Sigmoid colon (tissue), 6 donors: ENCODE measurements at regions not wholly inside any gene's neighbourhood (a gene's known extent, or its start where the extent isn't known, plus 50 kb on each side); places are given as distances from the start of the nearest gene placed in this dataset.

Source experiments
- DNase-seq: peaks from one replicate; pipeline ENCODE4 v3.0.0-alpha.2; 2019
- H3K27ac ChIP-seq, 4 donors: fragments of 200-600 bp; sonication (generic); one replicate each; pipeline ENCODE4 v1.5.1; 2016 to 2019; ENCODE audit warnings: mild to moderate bottlenecking in 1 of 4
- H3K27me3 ChIP-seq, 3 donors: fragments of 200-600 bp; sonication (generic); one replicate each; pipeline ENCODE4 v1.5.1; 2019; ENCODE audit warnings: mild to moderate bottlenecking in 1 of 3
- H3K36me3 ChIP-seq, 4 donors: fragments of 200-600 bp; sonication (generic); one replicate each; pipeline ENCODE4 v1.5.1; 2016 to 2019
- H3K4me1 ChIP-seq, 4 donors: fragments of 200-600 bp; sonication (generic); one replicate each; pipeline ENCODE4 v1.5.1; 2017 to 2019
- H3K4me3 ChIP-seq, 4 donors: fragments of 200-600 bp; sonication (generic); one replicate each; pipeline ENCODE4 v1.5.1; 2017 to 2019; ENCODE audit warnings: mild to moderate bottlenecking in 2 of 4, moderate library complexity in 1 of 4
- H3K9me3 ChIP-seq, 4 donors: fragments of 200-600 bp in 3 of 4; sonication (generic) in 3 of 4; one replicate each; pipeline versions ENCODE4 v1.5.1 to v1.6.1; 2013 to 2019
- EP300 ChIP-seq, 4 donors: sonication (generic); formaldehyde crosslinking; IDR thresholded peaks; one replicate each; pipeline ENCODE4 v1.6.1; 2017; ENCODE audit warnings: antibody characterized with exemption in 4 of 4
- POLR2A ChIP-seq, 2 donors: fragments of 450-650 bp; IDR thresholded peaks; one replicate each; pipeline ENCODE4 v1.6.1; 2016; ENCODE audit warnings: antibody characterized with exemption in 2 of 2, mild to moderate bottlenecking in 2 of 2, moderate library complexity in 2 of 2
- POLR2AphosphoS5 ChIP-seq, 4 donors: sonication (generic); formaldehyde crosslinking; IDR thresholded peaks; one replicate each; pipeline ENCODE4 v1.6.1; 2017; ENCODE audit warnings: antibody characterized with exemption in 4 of 4
- WGBS, 2 donors: extraction: QIAGEN DNeasy Blood & Tissue Kit; methylation state at CpG; one replicate each; pipeline ENCODE4 v1.1.7; 2013; 5-methylcytosine and 5-hydroxymethylcytosine counted together
- intact Hi-C: fragments of 100-400 bp; cut with DNase I; formaldehyde crosslinking; loops from one replicate; pipeline ENCODE4 v1.15.1; 2023
- TF ChIP-seq, protein P1 (sequence below), 4 experiments: fragments of 450-650 bp in 3 of 4; fragments of 200-600 bp in 1 of 4; IDR thresholded peaks; one replicate each; pipeline ENCODE4 v1.5.1; 2016 to 2019; ENCODE audit warnings: antibody characterized with exemption in 4 of 4, mild to moderate bottlenecking in 3 of 4, moderate library complexity in 2 of 4
- donor health status: healthy with polysubstance abuse.
- donor health status: healthy.

DNA sequence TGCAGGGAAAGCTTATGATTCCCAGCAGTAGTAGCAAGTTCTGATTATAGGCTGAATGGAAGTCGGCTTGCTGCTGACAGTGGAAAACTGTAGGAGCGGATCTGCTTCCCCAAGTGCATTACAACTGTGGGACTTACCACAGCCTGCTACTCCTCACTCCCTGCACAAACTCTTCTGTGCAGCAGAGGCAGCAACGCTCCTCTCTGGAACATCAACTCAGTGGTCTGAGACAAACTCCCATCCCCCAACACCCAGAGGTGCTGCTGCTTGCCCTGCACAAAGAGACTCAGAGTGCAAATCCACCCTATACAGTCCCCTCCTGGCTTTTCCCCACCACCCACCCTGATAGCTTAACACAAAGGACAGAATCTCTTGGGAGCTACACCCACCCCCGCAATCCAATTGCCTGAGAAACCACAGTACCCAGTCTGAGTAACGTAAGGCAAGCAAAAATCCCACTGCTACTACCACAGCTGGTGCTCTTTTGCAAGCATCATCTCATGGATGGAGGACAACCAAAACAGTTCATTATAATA lies 1455.2 kb downstream of the AMY1C start:
- Histone ChIP-seq H3K27me3 (no peaks in the 10 kb centered on the region), H3K36me3 (no peaks in the 10 kb centered on the region), H3K4me1 (no peaks in the 10 kb centered on the region), H3K9me3 (peaks cover 0 to 1% (median 0%) of the 10 kb centered on the region in 4 donors), H3K4me3 (no peak overlapping the region), H3K27ac (no peak overlapping the region)
- intact Hi-C loops: no loop called here
- no peak for DNase-seq
- TF ChIP-seq POLR2A (IDR thresholded peaks at IDR 0.05) (no peak), EP300 (IDR thresholded peaks at IDR 0.05) (no peak), POLR2AphosphoS5 (IDR thresholded peaks at IDR 0.05) (no peak)
- TF ChIP-seq, protein P1, sequence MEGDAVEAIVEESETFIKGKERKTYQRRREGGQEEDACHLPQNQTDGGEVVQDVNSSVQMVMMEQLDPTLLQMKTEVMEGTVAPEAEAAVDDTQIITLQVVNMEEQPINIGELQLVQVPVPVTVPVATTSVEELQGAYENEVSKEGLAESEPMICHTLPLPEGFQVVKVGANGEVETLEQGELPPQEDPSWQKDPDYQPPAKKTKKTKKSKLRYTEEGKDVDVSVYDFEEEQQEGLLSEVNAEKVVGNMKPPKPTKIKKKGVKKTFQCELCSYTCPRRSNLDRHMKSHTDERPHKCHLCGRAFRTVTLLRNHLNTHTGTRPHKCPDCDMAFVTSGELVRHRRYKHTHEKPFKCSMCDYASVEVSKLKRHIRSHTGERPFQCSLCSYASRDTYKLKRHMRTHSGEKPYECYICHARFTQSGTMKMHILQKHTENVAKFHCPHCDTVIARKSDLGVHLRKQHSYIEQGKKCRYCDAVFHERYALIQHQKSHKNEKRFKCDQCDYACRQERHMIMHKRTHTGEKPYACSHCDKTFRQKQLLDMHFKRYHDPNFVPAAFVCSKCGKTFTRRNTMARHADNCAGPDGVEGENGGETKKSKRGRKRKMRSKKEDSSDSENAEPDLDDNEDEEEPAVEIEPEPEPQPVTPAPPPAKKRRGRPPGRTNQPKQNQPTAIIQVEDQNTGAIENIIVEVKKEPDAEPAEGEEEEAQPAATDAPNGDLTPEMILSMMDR (IDR thresholded peaks at IDR 0.05): no peak
- WGBS, 2 donors: 87 to 88% methylated on average over 5 of the region's 5 CpGs

DNA sequence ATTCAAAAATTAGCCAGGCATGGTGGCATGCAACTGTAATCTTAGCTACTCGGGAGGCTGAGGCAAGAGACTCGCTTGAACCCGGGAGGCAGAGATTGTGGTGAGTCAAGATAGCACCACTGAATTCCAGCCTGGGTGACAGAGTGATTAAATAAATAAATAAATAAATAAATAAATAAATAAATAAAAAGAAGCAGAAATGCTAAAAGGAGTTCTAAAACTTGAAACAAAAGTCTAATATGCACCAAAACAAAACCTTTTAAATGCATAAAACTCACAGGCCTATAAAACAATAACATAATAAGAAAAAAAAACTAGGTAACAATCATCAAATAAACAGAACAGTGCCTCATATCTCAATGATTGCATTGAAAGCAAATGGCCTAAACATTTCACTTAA lies 1458.9 kb downstream of the AMY1C start:
- no peak for TF ChIP-seq POLR2A (IDR thresholded peaks at IDR 0.05)
- TF ChIP-seq POLR2AphosphoS5 (IDR thresholded peaks at IDR 0.05): no peak
- no peak for TF ChIP-seq EP300 (IDR thresholded peaks at IDR 0.05)
- TF ChIP-seq, protein P1 (IDR thresholded peaks at IDR 0.05): no peak
- Histone ChIP-seq H3K4me1 (no peaks in the 10 kb centered on the region), H3K36me3 (no peaks in the 10 kb centered on the region), H3K27ac (no peak overlapping the region), H3K4me3 (no peak overlapping the region), H3K9me3 (peaks cover 0 to 4% (median 0%) of the 10 kb centered on the region in 4 donors), H3K27me3 (no peaks in the 10 kb centered on the region)
- no peak for DNase-seq
- intact Hi-C loops: no loop called here
- WGBS, 2 donors: 93 to 96% methylated on average over 3 of the region's 3 CpGs

DNA sequence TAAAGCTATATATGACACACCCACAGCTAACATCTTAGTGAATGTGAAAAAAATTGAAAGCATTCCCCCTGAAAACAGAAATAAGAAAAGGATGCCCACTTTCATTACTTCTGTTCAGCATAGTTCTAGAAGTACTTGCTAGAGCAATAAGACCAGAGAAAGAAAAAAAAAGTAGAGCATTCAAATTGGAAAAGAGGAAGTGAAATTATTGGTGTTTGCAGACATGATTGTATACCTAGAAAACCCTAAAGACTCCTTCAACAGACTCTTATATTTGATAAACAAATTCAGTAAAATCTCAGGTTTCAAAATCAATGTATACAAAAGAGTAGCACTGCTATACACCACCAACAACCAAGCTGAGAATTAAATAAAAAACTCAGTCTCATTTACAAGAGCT lies 1461.0 kb downstream of the AMY1C start:
- Histone ChIP-seq H3K9me3 (peaks cover 0 to 4% (median 0%) of the 10 kb centered on the region in 4 donors), H3K36me3 (no peaks in the 10 kb centered on the region), H3K4me3 (no peak overlapping the region), H3K27ac (no peak overlapping the region), H3K4me1 (no peaks in the 10 kb centered on the region), H3K27me3 (no peaks in the 10 kb centered on the region)
- intact Hi-C loops: no loop called here
- TF ChIP-seq POLR2AphosphoS5 (IDR thresholded peaks at IDR 0.05) (no peak), POLR2A (IDR thresholded peaks at IDR 0.05) (no peak), EP300 (IDR thresholded peaks at IDR 0.05) (no peak)
- TF ChIP-seq, protein P1 (IDR thresholded peaks at IDR 0.05): no peak
- DNase-seq: no peak

DNA sequence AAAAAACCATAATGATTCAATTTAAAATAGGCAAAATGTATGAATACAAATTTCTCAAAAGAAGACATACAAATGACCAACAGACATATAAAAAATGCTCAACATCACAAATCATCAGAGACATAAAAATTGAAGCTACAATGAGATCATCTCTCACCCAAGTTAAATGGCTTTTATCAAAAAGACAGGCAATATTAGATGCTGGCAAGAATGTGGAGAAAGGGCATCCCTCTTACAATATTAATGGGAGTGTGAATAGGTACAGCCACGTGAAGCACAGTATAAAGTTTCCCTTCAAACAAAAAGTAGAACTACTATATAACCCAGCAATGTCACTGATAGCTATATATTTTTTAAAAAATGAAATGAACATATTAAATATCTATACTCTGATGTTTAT lies 1481.7 kb downstream of the AMY1C start:
- TF ChIP-seq POLR2A (IDR thresholded peaks at IDR 0.05) (no peak), EP300 (IDR thresholded peaks at IDR 0.05) (no peak), POLR2AphosphoS5 (IDR thresholded peaks at IDR 0.05) (no peak)
- Histone ChIP-seq H3K9me3 (peaks cover 0 to 4% (median 0%) of the 10 kb centered on the region in 4 donors), H3K4me1 (no peaks in the 10 kb centered on the region), H3K4me3 (no peak overlapping the region), H3K27me3 (no peaks in the 10 kb centered on the region), H3K36me3 (no peaks in the 10 kb centered on the region), H3K27ac (no peak overlapping the region)
- intact Hi-C loops: no loop called here
- WGBS, 2 donors: 17 to 47% methylated on average over 1 of the region's 1 CpG
- DNase-seq: no peak

DNA sequence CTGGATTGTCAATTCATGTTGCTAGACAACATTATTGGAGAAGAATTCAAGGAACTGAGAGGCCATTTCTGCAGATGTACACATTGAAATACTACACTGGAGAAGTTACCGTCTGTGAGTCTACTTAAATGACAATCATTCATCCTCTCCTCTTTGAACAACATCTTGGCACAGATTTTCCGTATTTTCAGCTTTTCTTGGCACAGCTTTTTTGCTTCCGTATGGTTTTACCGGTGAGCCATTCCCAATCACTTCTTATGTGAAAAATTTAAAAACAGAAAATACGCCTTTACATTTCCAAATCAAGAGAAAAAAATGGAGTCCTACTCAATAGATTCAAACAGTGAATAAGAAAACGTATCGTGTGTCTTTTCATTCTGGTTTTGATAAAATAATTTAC lies 1493.7 kb downstream of the AMY1C start:
- H3K9me3 ChIP-seq: peaks cover 0 to 2% (median 0%) of the 10 kb centered on the region in 4 donors
- H3K36me3 ChIP-seq: no peaks in the 10 kb centered on the region
- TF ChIP-seq, protein P1 (IDR thresholded peaks at IDR 0.05): no peak
- TF ChIP-seq POLR2A (IDR thresholded peaks at IDR 0.05): no peak
- TF ChIP-seq EP300 (IDR thresholded peaks at IDR 0.05): no peak
- TF ChIP-seq POLR2AphosphoS5 (IDR thresholded peaks at IDR 0.05): no peak
- no peaks in the 10 kb centered on the region for H3K27me3 ChIP-seq
- 77 to 78% methylated on average over 7 of the region's 7 CpGs for WGBS, 2 donors
- no peak overlapping the region for H3K27ac ChIP-seq
- no peak overlapping the region for H3K4me3 ChIP-seq
- intact Hi-C loops: no loop called here
- no peaks in the 10 kb centered on the region for H3K4me1 ChIP-seq
- DNase-seq: no peak
